A673 (cell line): ENCODE measurements at regions not wholly inside any gene's neighbourhood (a gene's known extent, or its start where the extent isn't known, plus 50 kb on each side); places are given as distances from the start of the nearest gene placed in this dataset.

Experiments used
- BruUV-seq: library from RNA; stranded (reverse); fragments of 400-500 nt; replicated peaks from 2 replicates; lab custom pipeline; 2021; lab: Mats Ljungman, UMichigan
- CTCF ChIA-PET: fragments of 300-600 bp; sonication (Branson Sonifier 250); formaldehyde crosslinking; loops from one replicate; lab custom pipeline; 2022; ENCODE audit warnings: antibody characterized with exemption; lab: Charles Lee
- POLR2A ChIA-PET: fragments of 300-600 bp; sonication (Branson Sonifier 250); formaldehyde crosslinking; loops from one replicate; lab custom pipeline; 2022; ENCODE audit warnings: antibody characterized with exemption; ENCODE audit not compliant: low non-redundant PET; lab: Charles Lee
- DNase-seq: peaks from one replicate; pipeline ENCODE4 v3.0.0-alpha.2; 2015; ENCODE audit warnings: low spot score
- H3K27ac ChIP-seq: fragments of 200-600 bp; sonication (generic); 2 replicates; pipeline ENCODE4 v1.5.1; 2016; ENCODE audit warnings: mixed run types, low read depth, mild to moderate bottlenecking, mixed read lengths, antibody characterized with exemption, low read length; ENCODE audit not compliant: poor library complexity, severe bottlenecking
- H3K27me3 ChIP-seq: fragments of 200-600 bp; sonication (generic); replicated peaks from 2 replicates; pipeline ENCODE4 v1.6.1; 2017; ENCODE audit warnings: mixed run types, low read depth, mild to moderate bottlenecking, mixed read lengths, antibody characterized with exemption, low read length; ENCODE audit not compliant: insufficient read depth, poor library complexity
- H3K36me3 ChIP-seq: fragments of 200-600 bp; sonication (generic); 2 replicates; pipeline ENCODE4 v1.6.1; 2016; ENCODE audit warnings: mixed run types, mild to moderate bottlenecking, mixed read lengths, antibody characterized with exemption, low read length; ENCODE audit not compliant: insufficient read depth, poor library complexity, severe bottlenecking
- H3K4me1 ChIP-seq: fragments of 200-600 bp; sonication (generic); 2 replicates; pipeline ENCODE4 v1.6.1; 2017; ENCODE audit warnings: mixed run types, mild to moderate bottlenecking, mixed read lengths, antibody characterized with exemption, low read length; ENCODE audit not compliant: insufficient read depth, poor library complexity, severe bottlenecking
- H3K4me3 ChIP-seq: fragments of 200-600 bp; sonication (generic); 2 replicates; pipeline ENCODE4 v1.5.1; 2016; ENCODE audit warnings: low read depth, mixed run types, mild to moderate bottlenecking, mixed read lengths, low read length; ENCODE audit not compliant: poor library complexity, severe bottlenecking
- H3K9me3 ChIP-seq: fragments of 200-600 bp; sonication (generic); 2 replicates; pipeline ENCODE4 v1.6.1; 2016; ENCODE audit warnings: mixed run types, low read depth, mild to moderate bottlenecking, mixed read lengths, antibody characterized with exemption, low read length; ENCODE audit not compliant: poor library complexity, severe bottlenecking
- EZH2 ChIP-seq: fragments of 200-600 bp; sonication (generic); IDR thresholded peaks from 2 replicates; pipeline ENCODE4 v1.6.1; 2017; ENCODE audit warnings: borderline replicate concordance, low read depth, mild to moderate bottlenecking, mixed read lengths, antibody characterized with exemption, low read length; ENCODE audit not compliant: poor library complexity, severe bottlenecking
- intact Hi-C: fragments of 100-400 bp; cut with micrococcal nuclease; formaldehyde crosslinking; loops from one replicate; pipeline ENCODE4 v1.10.0; 2022; ENCODE audit not compliant: unreplicated experiment
- TF ChIP-seq, protein P1 (sequence below): fragments of 300-800, 200-600 bp; sonication (generic); conservative IDR thresholded peaks from 2 replicates; pipeline ENCODE4 v1.5.1; 2017; ENCODE audit warnings: low read depth, mild to moderate bottlenecking, antibody characterized with exemption, low read length, moderate library complexity, mixed read lengths

- intact Hi-C loops: no loop called here
- H3K36me3 ChIP-seq: no peaks in the 10 kb centered on the region
- TF ChIP-seq, protein P1, sequence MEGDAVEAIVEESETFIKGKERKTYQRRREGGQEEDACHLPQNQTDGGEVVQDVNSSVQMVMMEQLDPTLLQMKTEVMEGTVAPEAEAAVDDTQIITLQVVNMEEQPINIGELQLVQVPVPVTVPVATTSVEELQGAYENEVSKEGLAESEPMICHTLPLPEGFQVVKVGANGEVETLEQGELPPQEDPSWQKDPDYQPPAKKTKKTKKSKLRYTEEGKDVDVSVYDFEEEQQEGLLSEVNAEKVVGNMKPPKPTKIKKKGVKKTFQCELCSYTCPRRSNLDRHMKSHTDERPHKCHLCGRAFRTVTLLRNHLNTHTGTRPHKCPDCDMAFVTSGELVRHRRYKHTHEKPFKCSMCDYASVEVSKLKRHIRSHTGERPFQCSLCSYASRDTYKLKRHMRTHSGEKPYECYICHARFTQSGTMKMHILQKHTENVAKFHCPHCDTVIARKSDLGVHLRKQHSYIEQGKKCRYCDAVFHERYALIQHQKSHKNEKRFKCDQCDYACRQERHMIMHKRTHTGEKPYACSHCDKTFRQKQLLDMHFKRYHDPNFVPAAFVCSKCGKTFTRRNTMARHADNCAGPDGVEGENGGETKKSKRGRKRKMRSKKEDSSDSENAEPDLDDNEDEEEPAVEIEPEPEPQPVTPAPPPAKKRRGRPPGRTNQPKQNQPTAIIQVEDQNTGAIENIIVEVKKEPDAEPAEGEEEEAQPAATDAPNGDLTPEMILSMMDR: no peak
- no peak for TF ChIP-seq EZH2
- no peaks in the 10 kb centered on the region for H3K9me3 ChIP-seq
- H3K4me1 ChIP-seq: no peaks in the 10 kb centered on the region
- no peaks in the 10 kb centered on the region for H3K27me3 ChIP-seq
- CTCF ChIA-PET: no interaction called here
- no peak for DNase-seq
- POLR2A ChIA-PET: no interaction called here
- no TSS peak for BruUV-seq
- H3K27ac ChIP-seq: no peak overlapping the region
- H3K4me3 ChIP-seq: no peak overlapping the region
These were observed 67.3 kb downstream of the PRR18 start for GRCh38 chr6:166240889-166241288.

- CTCF ChIA-PET: no interaction called here
- no peaks in the 10 kb centered on the region for H3K9me3 ChIP-seq
- POLR2A ChIA-PET: no interaction called here
- no peak for DNase-seq
- intact Hi-C loops: no loop called here
- H3K36me3 ChIP-seq: no peaks in the 10 kb centered on the region
- H3K4me1 ChIP-seq: no peaks in the 10 kb centered on the region
- TF ChIP-seq EZH2: no peak
- TF ChIP-seq, protein P1: no peak
- H3K4me3 ChIP-seq: no peak overlapping the region
- H3K27ac ChIP-seq: no peak overlapping the region
- BruUV-seq: no TSS peak
- H3K27me3 ChIP-seq: no peaks in the 10 kb centered on the region
These were observed 70.0 kb upstream of the TBXT start for GRCh38 chr6:166237617-166238016.

GRCh38 chr6:166236596-166236995 lies 68.9 kb upstream of the TBXT start:
- CTCF ChIA-PET: interaction anchor here (0.6 kb wide), 1 partner anchor 17 kb away, joined by 3 read pairs; no protein-coding TSS in a partner anchor
- BruUV-seq: no TSS peak

More at GRCh38 chr6:166236596-166236995, 68.9 kb upstream of the TBXT start:
- TF ChIP-seq, protein P1: no peak
- H3K27ac ChIP-seq: no peak overlapping the region
- no peak for DNase-seq
- no peaks in the 10 kb centered on the region for H3K27me3 ChIP-seq
- POLR2A ChIA-PET: interaction anchor here (0.7 kb wide), 1 partner anchor 164 kb away, joined by 7 read pairs; no protein-coding TSS in a partner anchor
- no peaks in the 10 kb centered on the region for H3K36me3 ChIP-seq
- H3K4me3 ChIP-seq: no peak overlapping the region
- no peaks in the 10 kb centered on the region for H3K9me3 ChIP-seq
- intact Hi-C loops: no loop called here
- no peaks in the 10 kb centered on the region for H3K4me1 ChIP-seq
